ENCODE measurements at regions not wholly inside any gene's neighbourhood (a gene's known extent, or its start where the extent isn't known, plus 50 kb on each side); places are given as distances from the start of the nearest gene placed in this dataset.

- no peak for DNase-seq
- H3K27me3 ChIP-seq, result no peaks in the 10 kb centered on the region
- no peaks in the 10 kb centered on the region for H3K9me3 ChIP-seq
- intact Hi-C loops (cut with DNase I; ENCODE audit: low total_unique reads), result no loop called here
- no peak overlapping the region for H3K4me3 ChIP-seq
- ATAC-seq, result no peak
- H3K27ac ChIP-seq, result no peak overlapping the region
- no peaks in the 10 kb centered on the region for H3K4me1 ChIP-seq
- in situ Hi-C loops (cut with MboI; ENCODE audit: low sequenced_read_pairs in 4 of 4), result no loop called here
- TF ChIP-seq POLR2A (IDR thresholded peaks at IDR 0.05) (no peak), CTCF (IDR thresholded peaks at IDR 0.05 in 4 of 5, conservative IDR thresholded peaks at IDR 0.05 in 1 of 5) (no peak)
- H3K36me3 ChIP-seq, result no peaks in the 10 kb centered on the region
Measured at GRCh38 chr7:69147631-69148030, 450.6 kb upstream of the AUTS2 start.

- intact Hi-C loops (cut with DNase I; ENCODE audit: low total_unique reads), result no loop called here
- in situ Hi-C loops (cut with MboI; ENCODE audit: low sequenced_read_pairs in 4 of 4), result no loop called here
- Histone ChIP-seq H3K27ac (no peak overlapping the region), H3K27me3 (no peaks in the 10 kb centered on the region), H3K9me3 (no peaks in the 10 kb centered on the region), H3K4me1 (no peaks in the 10 kb centered on the region), H3K36me3 (no peaks in the 10 kb centered on the region), H3K4me3 (no peak overlapping the region)
- TF ChIP-seq CTCF (IDR thresholded peaks at IDR 0.05 in 4 of 5, conservative IDR thresholded peaks at IDR 0.05 in 1 of 5), result no peak
- TF ChIP-seq POLR2A (IDR thresholded peaks at IDR 0.05), result no peak
- no peak for DNase-seq
- no peak for ATAC-seq
Measured at GRCh38 chr7:69149804-69150782, 448.2 kb upstream of the AUTS2 start.

GRCh38 chr7:69162326-69162725 lies 435.9 kb upstream of the AUTS2 start:
- DNase-seq (no peak), ATAC-seq (no peak)
- no peak for TF ChIP-seq CTCF (IDR thresholded peaks at IDR 0.05 in 4 of 5, conservative IDR thresholded peaks at IDR 0.05 in 1 of 5)
- no peak for TF ChIP-seq POLR2A (IDR thresholded peaks at IDR 0.05)
- no peak overlapping the region for H3K4me3 ChIP-seq
- intact Hi-C loops (cut with DNase I; ENCODE audit: low total_unique reads), result no loop called here
- H3K9me3 ChIP-seq, result no peaks in the 10 kb centered on the region
- no peak overlapping the region for H3K27ac ChIP-seq
- no peaks in the 10 kb centered on the region for H3K4me1 ChIP-seq
- H3K27me3 ChIP-seq, result no peaks in the 10 kb centered on the region
- in situ Hi-C loops (cut with MboI; ENCODE audit: low sequenced_read_pairs in 4 of 4), result no loop called here
- H3K36me3 ChIP-seq, result no peaks in the 10 kb centered on the region

GRCh38 chr7:69162931-69163670 lies 435.2 kb upstream of the AUTS2 start:
- DNase-seq (no peak), ATAC-seq (no peak)
- Histone ChIP-seq H3K36me3 (no peaks in the 10 kb centered on the region), H3K4me1 (no peaks in the 10 kb centered on the region), H3K9me3 (no peaks in the 10 kb centered on the region), H3K27ac (no peak overlapping the region), H3K4me3 (no peak overlapping the region), H3K27me3 (no peaks in the 10 kb centered on the region)
- TF ChIP-seq POLR2A (IDR thresholded peaks at IDR 0.05) (no peak), CTCF (IDR thresholded peaks at IDR 0.05 in 4 of 5, conservative IDR thresholded peaks at IDR 0.05 in 1 of 5) (no peak)
- in situ Hi-C loops (cut with MboI; ENCODE audit: low sequenced_read_pairs in 4 of 4) (no loop called here), intact Hi-C loops (cut with DNase I; ENCODE audit: low total_unique reads) (no loop called here)

Measured in gastrocnemius medialis (tissue), 4 donors.